Cardiac muscle cell (in vitro differentiated cells and primary cell): ENCODE measurements at regions not wholly inside any gene's neighbourhood (a gene's known extent, or its start where the extent isn't known, plus 50 kb on each side); places are given as distances from the start of the nearest gene placed in this dataset.

ENCODE experiments used
- DNase-seq, 2 donors: peaks; one replicate each; pipeline versions ENCODE4 v3.0.0 to v3.0.0-alpha.2; 2010 to 2017; ENCODE audit warnings: low read depth in 1 of 2, low spot score in 1 of 2
- H3K27ac ChIP-seq: fragments of 200-600 bp; sonication (generic); 2 replicates; pipeline ENCODE4 v1.5.1; 2016
- H3K27me3 ChIP-seq: fragments of 200-600 bp; sonication (generic); 2 replicates; pipeline ENCODE4 v1.6.0; 2016; ENCODE audit warnings: control low read depth
- H3K36me3 ChIP-seq: fragments of 200-600 bp; sonication (generic); 2 replicates; pipeline ENCODE4 v1.5.1; 2016; ENCODE audit warnings: control low read depth
- H3K4me1 ChIP-seq: fragments of 200-600 bp; sonication (generic); 2 replicates; pipeline ENCODE4 v1.8.1; 2017; ENCODE audit warnings: low read depth, mild to moderate bottlenecking, mixed run types
- H3K4me3 ChIP-seq: fragments of 200-600 bp; sonication (generic); 2 replicates; pipeline ENCODE4 v1.5.1; 2016; ENCODE audit warnings: mild to moderate bottlenecking
- H3K9me3 ChIP-seq: fragments of 200-600 bp; sonication (generic); 2 replicates; pipeline ENCODE4 v1.5.1; 2017; ENCODE audit warnings: low read depth, mild to moderate bottlenecking, control low read depth
- TF ChIP-seq, protein P1 (sequence below): IDR thresholded peaks from 2 replicates; pipeline ENCODE4 v1.5.1; 2012; ENCODE audit warnings: low read depth, mild to moderate bottlenecking, low read length

DNA sequence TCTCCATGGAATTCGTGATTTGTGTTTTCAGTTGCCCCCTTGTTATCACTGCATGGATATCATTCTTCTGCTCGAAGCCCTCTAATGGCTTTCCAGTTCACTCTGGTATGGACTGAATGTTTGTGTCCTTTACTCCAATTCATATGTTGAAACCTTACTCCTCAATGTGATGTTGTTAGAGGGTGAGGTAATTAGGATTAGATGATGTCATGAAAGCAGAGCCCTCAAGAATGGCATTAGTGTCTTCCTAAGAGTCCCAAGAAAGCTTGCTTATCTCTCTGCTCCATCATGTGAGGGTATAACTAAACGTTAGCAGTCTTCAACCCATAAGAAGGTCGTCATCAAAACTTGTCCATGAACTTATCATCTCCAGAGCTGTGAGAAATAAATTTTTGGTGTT, 1626.3 kb upstream of the MIR17HG start:
- no peak overlapping the region for H3K4me3 ChIP-seq
- no peaks in the 10 kb centered on the region for H3K36me3 ChIP-seq
- H3K4me1 ChIP-seq, result no peaks in the 10 kb centered on the region
- H3K9me3 ChIP-seq, result no peaks in the 10 kb centered on the region
- H3K27me3 ChIP-seq, result no peaks in the 10 kb centered on the region
- DNase-seq, result no peak
- H3K27ac ChIP-seq, result no peak overlapping the region
- TF ChIP-seq, protein P1, sequence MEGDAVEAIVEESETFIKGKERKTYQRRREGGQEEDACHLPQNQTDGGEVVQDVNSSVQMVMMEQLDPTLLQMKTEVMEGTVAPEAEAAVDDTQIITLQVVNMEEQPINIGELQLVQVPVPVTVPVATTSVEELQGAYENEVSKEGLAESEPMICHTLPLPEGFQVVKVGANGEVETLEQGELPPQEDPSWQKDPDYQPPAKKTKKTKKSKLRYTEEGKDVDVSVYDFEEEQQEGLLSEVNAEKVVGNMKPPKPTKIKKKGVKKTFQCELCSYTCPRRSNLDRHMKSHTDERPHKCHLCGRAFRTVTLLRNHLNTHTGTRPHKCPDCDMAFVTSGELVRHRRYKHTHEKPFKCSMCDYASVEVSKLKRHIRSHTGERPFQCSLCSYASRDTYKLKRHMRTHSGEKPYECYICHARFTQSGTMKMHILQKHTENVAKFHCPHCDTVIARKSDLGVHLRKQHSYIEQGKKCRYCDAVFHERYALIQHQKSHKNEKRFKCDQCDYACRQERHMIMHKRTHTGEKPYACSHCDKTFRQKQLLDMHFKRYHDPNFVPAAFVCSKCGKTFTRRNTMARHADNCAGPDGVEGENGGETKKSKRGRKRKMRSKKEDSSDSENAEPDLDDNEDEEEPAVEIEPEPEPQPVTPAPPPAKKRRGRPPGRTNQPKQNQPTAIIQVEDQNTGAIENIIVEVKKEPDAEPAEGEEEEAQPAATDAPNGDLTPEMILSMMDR, result no peak

DNA sequence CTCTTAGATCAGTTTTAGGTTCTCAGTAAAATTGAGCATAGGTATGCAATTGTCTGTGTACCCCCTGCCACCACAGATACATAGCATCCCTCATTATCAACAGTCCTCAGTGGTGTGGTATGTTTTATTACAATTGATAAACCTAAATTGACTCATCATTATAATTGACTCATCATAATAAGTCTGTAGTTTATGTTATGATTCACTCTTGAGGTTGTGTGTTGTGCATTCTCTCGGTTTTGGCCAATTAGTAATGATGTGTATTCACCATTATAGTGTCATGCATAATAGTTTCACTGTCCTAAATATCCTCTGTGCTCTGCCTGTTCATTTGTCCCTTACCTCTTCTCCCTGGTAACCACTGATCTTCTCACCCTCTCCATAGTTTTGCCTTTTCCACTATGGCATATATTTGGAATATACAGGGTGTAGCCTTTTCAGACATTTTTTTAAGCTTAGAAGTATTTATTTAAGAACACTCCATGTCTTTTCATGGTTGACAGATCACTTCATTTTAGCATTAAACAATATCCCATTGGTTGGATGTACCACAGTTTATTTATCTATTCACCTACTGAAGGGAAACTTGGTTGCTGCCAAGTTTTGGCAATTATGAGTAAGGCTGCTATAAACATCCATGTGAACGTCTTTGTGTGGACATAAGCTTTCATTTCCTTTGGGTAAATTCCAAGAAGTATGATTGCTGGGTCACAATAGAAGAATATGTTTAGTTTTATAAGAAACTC, 1620.6 kb upstream of the MIR17HG start:
- Histone ChIP-seq H3K27ac (no peak overlapping the region), H3K4me3 (no peak overlapping the region), H3K9me3 (no peaks in the 10 kb centered on the region), H3K27me3 (no peaks in the 10 kb centered on the region), H3K36me3 (no peaks in the 10 kb centered on the region), H3K4me1 (no peaks in the 10 kb centered on the region)
- TF ChIP-seq, protein P1, result no peak
- DNase-seq, result peak in 1 of 2 donors; percentile 10

DNA sequence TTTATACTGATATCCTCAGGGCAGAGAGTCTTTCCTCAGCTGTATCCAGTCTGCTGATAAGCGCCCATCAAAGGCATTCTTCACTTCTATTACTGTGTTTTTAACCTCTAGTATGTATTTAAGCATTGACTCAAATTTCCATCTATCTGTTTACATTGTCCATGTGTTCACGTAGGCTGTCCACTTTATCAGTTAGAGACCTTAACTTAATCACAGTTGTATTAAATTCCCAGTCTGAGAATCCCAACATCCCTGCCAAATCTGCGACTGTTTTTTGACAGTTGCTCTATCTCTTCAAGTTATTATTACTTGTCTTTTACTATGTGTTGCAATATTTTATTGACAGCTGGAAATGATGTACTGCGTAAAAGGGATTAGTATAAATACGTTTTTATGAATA, 1613.7 kb upstream of the MIR17HG start:
- Histone ChIP-seq H3K4me3 (no peak overlapping the region), H3K36me3 (no peaks in the 10 kb centered on the region), H3K27ac (no peak overlapping the region), H3K27me3 (no peaks in the 10 kb centered on the region), H3K4me1 (no peaks in the 10 kb centered on the region), H3K9me3 (no peaks in the 10 kb centered on the region)
- TF ChIP-seq, protein P1, result no peak
- DNase-seq, result no peak

DNA sequence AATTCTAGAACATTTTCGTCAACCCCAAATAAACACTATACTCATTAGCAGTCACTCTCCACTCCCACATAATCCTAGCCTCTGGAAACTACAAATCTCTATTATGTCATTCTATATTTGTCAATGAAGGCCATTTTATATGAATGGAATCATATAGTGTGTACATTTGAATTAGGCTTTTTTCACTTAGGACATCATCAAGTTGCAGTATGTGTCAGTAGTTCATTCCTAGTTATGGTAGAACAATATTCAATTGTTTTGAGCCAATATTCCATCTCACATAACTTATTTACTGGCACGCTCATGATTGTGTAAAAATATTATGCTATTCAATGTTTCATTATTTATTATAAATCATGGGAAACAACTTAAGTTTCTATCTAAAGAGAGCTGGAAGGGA, 1610.4 kb upstream of the MIR17HG start:
- TF ChIP-seq, protein P1, result no peak
- Histone ChIP-seq H3K36me3 (no peaks in the 10 kb centered on the region), H3K27me3 (no peaks in the 10 kb centered on the region), H3K27ac (no peak overlapping the region), H3K4me3 (no peak overlapping the region), H3K4me1 (no peaks in the 10 kb centered on the region), H3K9me3 (no peaks in the 10 kb centered on the region)
- no peak for DNase-seq

DNA sequence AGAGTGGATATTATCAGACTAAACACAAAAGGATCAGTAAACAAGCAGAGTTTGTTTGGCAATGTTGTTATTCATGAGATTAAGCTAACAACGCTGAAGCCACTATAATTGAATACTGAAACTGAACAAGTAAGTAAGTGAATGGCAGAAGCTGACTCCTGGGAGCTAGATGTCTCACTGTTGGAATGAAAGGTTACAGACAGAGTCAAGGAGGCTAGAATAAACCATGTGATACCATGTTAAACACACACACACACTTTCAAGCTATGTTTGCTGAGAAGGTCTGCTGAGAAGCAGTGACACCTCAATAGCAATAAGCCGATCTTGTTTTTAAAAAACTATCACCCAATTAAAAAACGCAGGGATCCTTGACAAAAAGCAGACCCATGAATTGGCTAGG, 1609.4 kb upstream of the MIR17HG start:
- no peak overlapping the region for H3K4me3 ChIP-seq
- no peak overlapping the region for H3K27ac ChIP-seq
- H3K9me3 ChIP-seq, result no peaks in the 10 kb centered on the region
- no peak for DNase-seq
- H3K36me3 ChIP-seq, result no peaks in the 10 kb centered on the region
- no peaks in the 10 kb centered on the region for H3K27me3 ChIP-seq
- no peaks in the 10 kb centered on the region for H3K4me1 ChIP-seq
- TF ChIP-seq, protein P1, result no peak
